Skin epidermis (tissue), 12 donors: ENCODE measurements at regions not wholly inside any gene's neighbourhood (a gene's known extent, or its start where the extent isn't known, plus 50 kb on each side); places are given as distances from the start of the nearest gene placed in this dataset.
A peak's percentile ranks its signal among the peaks of the same experiment; 100 is the strongest.

Source experiments
- H3K27ac ChIP-seq, 21 experiments: fragments of 200-600 bp; sonication (generic) in 11 of 21; one replicate each; pipeline ENCODE4 v1.5.0; 2020; ENCODE audit warnings: mild to moderate bottlenecking in 3 of 21, inconsistent platforms in 2 of 21, moderate library complexity in 2 of 21
- H3K4me3 ChIP-seq, 7 experiments: fragments of 200-600 bp; sonication (generic) in 2 of 7; one replicate each; pipeline ENCODE4 v1.5.0; 2020; ENCODE audit warnings: inconsistent platforms in 2 of 7, mild to moderate bottlenecking in 2 of 7, moderate library complexity in 1 of 7

DNA sequence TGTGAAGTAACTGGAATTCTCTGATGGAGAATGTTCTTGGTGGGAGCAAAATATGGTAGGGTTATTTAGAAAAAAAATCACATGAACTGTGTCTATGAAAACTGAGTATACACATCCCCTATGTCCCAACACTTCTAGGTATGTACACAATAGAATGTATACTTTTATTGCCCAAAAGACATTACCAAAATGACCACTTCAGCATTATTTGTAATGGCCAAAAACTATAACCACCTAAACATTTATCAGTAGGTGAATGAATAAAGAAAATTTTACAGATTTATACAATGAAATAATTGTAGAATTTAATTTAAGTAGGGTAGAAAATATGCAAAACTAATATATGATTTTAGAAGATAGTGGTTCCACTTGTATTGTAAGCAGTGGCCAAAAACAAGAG, 462.8 kb downstream of the KCNJ3 start:
- no peak overlapping the region for H3K4me3 ChIP-seq
- H3K27ac ChIP-seq, result no peak overlapping the region

DNA sequence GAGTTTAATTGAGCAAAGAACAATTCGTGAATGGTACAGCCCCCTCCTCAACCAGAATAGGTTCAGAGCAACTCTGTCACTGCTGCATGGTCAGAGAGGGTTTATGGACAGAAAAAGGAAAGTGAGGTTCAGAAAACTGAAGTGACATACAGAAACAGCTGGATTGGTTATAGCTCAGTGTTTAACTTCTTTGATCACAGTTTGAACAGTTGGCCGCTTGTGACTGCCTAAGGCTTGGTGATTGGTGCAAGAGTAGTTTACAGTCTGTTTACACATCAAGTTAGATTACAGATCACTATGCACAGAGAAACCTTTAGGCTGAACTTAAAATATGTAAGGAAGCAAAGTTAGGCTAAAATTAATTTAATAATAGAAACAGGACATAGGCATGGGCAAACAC, 459.2 kb downstream of the KCNJ3 start:
- H3K27ac ChIP-seq, result peak overlapping the region in 1 of 21 experiments; percentile 44
- no peak overlapping the region for H3K4me3 ChIP-seq

DNA sequence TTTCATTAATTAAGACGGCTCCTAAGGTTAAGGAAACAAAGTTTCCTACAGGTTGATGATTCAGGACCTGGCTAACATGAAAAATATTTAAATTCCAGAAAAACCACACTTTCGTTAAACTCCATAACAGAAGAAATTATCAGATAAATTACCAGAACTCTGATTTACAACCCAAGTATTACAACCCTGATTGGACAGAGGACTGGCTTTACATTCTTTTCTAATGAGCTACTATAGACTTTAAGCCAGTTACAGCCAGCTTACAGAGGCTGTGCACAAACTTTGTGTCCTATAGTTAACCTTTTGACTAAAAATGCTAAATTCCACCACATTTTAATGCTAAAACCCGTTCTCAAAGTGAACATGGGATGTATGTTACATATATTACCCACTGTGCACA, 458.6 kb downstream of the KCNJ3 start:
- peak overlapping the region in 1 of 21 experiments; percentile 44 for H3K27ac ChIP-seq
- H3K4me3 ChIP-seq, result no peak overlapping the region

DNA sequence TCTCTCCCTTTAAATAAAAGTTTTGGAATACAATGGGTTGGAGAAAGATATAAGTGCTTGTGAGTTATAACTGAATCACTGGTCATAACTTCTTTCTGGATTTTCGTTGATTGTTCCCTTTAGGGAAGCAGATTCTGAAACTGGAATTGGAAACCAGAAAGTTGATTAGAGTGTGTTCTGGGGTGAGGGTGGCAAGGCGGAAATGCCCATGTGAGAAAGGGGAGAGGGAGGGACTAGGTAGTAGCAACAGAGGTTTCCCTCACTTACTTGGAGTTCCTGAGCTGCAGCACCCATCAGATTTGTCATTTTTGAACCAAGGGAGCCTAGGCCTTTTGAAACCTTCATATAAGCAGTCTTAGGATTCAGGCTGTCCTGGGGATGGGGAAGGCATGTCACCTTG, 453.4 kb downstream of the KCNJ3 start:
- peak overlapping the region in 1 of 21 experiments; percentile 58 for H3K27ac ChIP-seq
- no peak overlapping the region for H3K4me3 ChIP-seq

DNA sequence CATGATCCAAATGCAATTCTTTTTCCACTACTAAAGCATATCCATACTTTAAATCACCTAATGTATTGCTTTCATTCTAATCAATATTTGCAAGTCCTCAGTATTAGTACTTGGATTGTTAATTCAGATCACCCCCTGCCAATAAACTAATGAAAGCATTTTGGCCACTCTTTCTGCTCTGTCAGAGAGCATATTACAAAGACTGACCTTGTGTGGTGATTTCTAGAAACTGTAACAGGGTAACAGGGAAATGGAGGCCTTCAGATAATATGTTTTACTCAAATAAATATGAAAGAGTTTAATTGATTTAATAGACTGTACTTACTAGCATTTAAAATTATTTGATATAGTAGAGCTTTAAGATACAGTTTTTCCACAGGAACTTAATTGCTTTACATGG, 453.0 kb downstream of the KCNJ3 start:
- Histone ChIP-seq H3K27ac (peak overlapping the region in 1 of 21 experiments; percentile 58), H3K4me3 (no peak overlapping the region)

DNA sequence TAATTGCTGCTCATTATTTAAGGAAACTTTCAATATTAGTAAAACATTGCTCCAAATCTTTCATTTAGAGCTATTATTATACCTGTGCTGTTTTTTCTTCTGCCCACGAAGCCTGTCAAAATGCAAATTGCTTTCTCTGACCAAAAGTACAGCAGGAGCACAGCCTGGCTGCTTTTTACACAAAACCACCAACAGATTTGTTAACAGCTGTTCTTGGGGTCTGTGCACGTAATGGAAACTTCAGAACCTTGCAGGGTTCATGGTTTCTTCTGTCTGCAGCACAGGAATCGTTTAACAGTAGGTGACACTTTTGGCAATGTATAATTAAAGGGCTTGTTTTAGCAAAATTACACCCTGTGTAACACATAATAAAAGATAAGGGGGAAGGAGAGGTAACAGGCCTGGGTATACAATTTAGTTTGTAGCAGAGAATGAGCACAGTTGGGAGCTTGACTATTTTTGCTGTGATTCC, 447.3 kb downstream of the KCNJ3 start:
- Histone ChIP-seq H3K27ac (peak overlapping the region in 1 of 21 experiments; percentile 74), H3K4me3 (no peak overlapping the region)

DNA sequence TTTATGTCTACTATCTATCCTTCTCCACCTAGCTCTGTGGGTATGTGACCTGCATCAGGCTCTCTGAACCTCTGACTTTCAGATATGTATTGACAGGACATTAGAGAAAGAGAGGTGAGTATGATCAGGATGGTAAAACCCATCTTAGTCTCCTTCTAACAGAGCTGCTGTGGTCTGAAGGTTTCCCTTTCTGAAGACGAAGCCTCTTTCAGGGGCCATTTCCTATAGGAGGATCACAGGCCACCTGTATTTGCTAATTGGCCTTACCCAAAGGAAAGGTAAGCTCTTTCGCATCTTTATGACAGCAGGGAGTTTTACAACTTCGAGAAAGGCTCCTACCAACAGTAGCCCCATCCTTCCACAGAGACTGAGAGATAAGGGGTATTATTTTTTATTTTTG, 442.9 kb downstream of the KCNJ3 start:
- no peak overlapping the region for H3K4me3 ChIP-seq

DNA sequence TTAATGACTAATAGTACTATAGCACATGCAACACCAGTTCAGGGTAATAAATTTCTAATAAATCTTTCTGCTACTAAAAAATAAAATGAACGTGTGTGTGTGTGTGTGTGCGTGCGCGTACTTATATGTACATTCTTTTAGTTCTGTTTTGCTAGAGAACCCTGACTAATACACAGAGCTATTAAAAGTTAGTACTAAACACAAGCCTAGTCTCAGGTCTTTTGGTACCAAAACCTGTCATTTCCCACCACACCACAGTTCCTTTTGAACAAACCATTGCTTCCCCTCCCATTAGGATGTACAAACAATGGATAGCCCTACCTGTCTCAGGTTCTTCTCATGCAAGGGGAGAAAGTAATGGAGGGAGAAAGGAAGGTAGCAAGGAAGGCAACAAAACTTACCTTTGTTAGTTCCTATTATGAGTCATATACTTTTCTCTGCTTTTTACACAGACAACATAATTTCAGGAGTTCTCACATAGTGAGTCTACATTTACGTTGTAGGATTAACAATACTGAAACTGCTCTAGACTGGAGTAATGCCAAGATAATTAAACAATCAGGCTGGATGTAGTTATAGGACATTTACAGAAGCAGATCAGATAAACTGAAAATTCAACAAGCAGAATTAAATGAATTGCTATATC, 427.2 kb downstream of the KCNJ3 start:
- Histone ChIP-seq H3K27ac (no peak overlapping the region), H3K4me3 (no peak overlapping the region)

More for the DNA sequence above, 442.9 kb downstream of the KCNJ3 start:
- no peak overlapping the region for H3K27ac ChIP-seq

DNA sequence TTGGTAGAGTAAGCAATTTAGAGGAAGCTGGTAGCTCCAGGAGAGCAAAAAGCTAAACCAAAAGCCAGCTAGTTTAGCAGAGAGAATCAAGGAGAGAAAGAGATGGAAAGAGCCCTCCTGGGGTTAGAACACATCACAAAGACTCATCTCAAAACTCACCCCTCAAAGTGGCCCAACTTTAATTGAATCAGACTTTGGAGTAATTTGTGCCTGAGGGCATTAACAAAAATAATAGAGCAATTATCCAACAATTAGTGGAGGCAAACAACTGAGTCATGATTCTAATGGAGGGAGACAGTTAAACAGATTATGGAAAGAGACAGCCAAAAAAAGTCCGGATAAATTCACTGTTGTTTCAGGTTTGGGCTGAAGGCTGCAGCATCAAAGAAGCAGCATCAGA, 417.4 kb downstream of the KCNJ3 start:
- no peak overlapping the region for H3K27ac ChIP-seq
- H3K4me3 ChIP-seq, result no peak overlapping the region

DNA sequence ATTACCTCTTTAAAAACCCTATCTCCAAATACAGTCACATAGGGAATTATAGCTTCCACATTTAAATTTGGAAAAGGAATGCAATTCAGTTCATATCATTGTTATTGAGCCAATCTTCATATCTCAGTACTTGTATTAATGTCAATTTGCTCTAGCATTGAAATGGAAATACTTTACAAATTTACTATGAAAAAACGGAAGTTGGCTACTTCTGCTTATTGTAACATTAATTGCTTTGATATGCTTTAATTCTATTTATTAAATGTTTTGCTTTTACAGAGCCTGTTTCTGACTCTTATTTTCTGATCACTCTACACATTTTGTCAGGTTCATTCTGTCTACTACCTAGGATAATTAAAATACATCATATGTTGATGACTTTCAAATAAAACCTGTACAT, 412.6 kb downstream of the KCNJ3 start:
- Histone ChIP-seq H3K4me3 (no peak overlapping the region), H3K27ac (no peak overlapping the region)

DNA sequence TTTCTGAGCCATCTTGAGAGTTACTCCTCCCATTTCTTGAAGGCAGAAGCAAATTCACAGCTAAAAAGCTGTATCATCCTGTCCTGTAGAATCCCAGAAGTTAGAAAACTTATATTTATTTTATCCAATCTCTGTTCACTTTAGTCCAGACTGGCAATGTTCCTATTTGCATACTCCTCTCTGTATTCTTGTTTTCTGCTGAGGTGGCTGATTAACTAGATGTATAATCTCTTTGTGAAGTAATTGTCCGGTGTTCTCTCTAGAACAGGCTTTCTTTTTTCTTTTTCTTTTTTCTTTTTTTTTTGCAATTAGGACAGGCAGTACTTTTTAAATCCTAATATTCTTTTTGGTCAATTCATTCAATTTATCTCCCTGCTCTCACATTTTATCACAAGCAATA, 411.0 kb downstream of the KCNJ3 start:
- Histone ChIP-seq H3K4me3 (no peak overlapping the region), H3K27ac (no peak overlapping the region)

DNA sequence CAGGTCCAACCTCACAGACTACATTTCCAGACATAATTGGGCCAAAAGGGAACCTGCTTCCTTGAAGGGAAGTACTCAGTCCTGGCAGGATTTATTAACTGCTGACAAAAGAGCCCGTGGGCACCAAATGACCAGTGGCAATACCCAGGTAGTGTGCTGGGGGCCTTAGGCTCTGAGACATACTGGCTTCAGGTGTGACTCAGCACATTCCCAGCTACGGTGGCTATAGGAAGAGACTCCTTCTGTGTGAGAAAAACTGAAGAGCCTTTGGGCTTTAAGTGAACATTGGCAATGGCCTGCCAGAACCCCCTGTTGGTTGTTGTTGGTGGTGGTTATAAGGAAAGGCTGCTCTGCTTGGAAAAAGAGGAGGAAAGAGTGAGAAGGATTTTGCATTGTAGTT, 401.8 kb downstream of the KCNJ3 start:
- Histone ChIP-seq H3K4me3 (no peak overlapping the region), H3K27ac (no peak overlapping the region)

DNA sequence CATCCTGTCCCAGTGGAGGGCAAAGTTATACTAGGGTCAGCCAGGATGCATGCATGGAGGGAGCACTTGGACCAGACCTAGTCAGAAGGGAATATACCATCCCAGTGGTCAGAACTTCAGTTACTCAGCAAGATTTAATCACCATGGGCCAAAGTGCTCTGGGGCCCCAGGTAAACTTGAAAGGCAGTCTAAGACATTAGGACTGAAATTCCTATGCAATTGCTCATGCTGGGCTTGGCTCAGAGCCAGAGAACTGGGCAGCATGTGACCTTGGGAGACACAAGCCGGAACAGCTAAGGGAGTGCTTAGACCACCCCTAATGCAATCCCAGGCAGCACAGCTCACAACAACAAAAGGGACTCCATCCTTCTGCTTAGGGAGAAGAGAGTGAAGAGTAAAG, 401.3 kb downstream of the KCNJ3 start:
- no peak overlapping the region for H3K4me3 ChIP-seq
- no peak overlapping the region for H3K27ac ChIP-seq

DNA sequence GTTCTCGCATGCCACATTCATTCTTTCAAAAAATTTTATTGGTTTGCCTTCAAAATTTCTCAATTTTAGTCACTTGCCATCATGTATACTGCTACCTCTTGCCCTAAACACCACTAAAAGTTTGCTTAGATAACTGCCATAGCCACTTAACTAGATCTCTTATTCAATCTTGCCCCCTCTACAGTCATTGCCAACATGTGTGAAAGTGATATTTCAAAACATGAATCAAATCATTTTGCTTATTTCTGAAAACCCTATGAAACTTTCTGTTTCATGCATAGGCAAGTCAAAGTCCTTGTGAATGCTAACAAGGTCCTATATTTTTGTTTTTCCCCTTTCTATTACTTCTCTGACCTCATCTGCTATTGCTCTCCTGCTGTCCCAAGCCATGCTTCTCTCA, 397.1 kb downstream of the KCNJ3 start:
- H3K27ac ChIP-seq, result no peak overlapping the region

DNA sequence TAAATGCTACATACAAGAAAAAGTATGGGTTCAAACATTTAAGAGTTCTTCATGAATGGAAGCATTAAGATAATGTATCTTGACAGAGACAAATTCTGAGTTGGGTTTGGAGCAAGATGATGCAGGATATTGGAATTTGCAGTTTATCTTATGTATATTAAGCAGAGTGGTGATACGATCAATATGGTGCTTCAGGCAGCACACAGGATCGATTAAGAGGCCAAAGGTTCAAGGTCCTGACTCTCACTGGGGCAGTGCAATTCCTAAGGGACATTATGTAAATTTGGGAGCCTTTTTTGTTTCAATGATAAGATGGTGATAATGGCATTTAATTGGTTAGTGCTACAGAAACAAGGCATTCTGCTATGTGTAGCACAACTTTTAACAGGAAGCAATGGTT, 381.9 kb downstream of the KCNJ3 start:
- Histone ChIP-seq H3K4me3 (no peak overlapping the region), H3K27ac (no peak overlapping the region)

More for the DNA sequence above, 397.1 kb downstream of the KCNJ3 start:
- no peak overlapping the region for H3K4me3 ChIP-seq

DNA sequence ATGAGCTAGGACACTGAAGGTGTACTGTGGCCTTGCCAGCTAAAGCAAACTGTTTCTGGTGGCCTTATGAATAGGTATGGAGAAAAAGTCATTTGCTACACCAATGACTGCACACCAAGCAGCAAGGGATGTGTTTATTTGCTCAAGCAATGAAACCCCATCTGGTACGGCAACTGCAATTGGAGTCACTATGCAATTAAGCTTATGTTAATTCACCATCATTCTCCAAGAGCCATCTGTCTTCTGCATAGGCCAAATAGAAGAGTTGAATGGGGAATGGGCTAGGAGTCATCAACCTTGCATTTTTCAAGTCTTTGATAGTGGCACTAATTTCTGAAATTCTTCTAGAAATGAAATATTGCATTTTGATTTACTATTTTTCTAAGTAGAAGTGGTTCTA, 372.0 kb downstream of the KCNJ3 start:
- Histone ChIP-seq H3K4me3 (no peak overlapping the region), H3K27ac (no peak overlapping the region)

DNA sequence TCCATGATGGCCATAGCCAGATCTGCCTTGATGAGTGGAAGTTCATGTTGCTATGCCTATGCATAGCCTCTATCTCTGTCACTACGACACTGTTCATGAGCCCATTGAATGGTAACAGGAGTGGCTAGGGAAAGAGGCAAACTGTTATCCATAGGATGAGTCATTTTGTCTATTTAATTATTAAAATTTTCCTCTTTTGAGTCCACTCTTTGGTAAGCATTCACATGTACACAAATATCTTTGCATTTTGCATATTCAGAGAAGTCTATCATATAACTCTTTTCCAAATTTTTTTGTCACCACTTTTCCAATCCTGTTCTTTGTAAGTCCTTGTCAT, 364.4 kb downstream of the KCNJ3 start:
- no peak overlapping the region for H3K4me3 ChIP-seq

DNA sequence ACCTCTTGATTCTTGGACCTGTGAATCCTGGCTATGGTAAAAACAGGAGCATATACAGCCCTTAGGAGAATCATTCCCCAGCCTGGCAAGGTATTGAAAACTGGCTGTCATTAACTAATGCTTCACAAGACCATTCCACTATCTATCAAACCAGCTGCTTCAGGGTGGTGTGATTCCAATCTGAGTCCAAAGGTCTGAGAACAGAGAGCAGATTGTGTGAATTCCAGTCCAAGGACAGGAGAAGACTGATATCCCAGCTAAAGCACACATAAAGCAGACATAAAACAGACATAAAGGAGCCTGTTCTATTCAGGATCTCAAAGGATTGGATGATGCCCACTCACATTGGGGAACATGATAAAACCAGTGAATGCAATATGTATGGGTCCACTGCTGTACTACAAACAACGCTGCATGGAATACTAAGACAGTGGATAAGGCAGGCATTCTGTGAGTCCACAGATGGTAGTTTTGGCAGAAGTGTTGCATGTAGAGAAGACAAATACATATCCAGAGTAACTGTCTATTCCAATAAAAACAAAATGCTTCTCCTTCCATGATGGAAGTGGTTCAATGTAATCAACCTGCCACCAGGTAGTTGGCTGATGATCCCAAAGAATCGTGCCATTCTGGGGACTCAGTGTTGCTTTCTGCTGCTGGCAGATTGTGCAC, 363.9 kb downstream of the KCNJ3 start:
- no peak overlapping the region for H3K27ac ChIP-seq
- no peak overlapping the region for H3K4me3 ChIP-seq

More for the DNA sequence above, 364.4 kb downstream of the KCNJ3 start:
- no peak overlapping the region for H3K27ac ChIP-seq

DNA sequence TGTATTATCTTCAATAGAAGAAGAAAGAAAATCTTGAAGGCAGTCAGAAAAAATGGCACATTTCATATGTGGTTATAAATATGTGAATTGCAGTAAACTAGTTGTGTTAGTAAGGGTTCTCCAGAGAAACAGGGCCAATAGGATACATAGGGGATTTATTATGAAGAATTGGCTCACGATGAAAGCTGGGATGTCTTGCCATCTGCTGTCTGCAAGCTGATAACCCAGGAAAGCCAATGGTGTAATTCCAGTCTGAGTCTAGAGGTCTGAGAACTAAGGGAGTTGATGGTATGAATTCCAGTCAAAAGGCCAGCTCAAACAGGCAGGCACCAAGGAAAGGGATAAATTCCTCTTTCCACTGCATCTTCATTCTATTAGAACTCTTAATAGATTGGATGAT, 362.4 kb downstream of the KCNJ3 start:
- Histone ChIP-seq H3K27ac (no peak overlapping the region), H3K4me3 (no peak overlapping the region)

DNA sequence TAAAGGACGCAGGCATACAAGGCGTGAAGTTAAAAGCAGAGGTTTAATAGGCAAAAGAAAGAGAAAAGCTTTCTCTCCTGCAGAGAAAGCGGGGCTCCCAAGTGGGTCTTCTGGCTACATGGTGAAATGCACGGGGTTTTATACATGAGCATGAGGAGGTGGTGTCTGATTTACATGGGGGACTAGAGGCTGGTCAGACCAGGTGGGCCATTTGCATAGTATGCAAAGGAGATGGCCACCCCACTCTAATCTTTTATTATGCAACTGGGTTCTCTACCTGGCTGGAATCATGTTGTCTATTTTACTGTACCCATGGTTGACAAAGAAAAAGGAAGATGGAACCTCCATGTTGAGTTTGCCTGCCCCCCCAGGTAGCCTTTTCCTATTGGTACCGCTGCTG, 356.2 kb downstream of the KCNJ3 start:
- Histone ChIP-seq H3K27ac (no peak overlapping the region), H3K4me3 (no peak overlapping the region)

DNA sequence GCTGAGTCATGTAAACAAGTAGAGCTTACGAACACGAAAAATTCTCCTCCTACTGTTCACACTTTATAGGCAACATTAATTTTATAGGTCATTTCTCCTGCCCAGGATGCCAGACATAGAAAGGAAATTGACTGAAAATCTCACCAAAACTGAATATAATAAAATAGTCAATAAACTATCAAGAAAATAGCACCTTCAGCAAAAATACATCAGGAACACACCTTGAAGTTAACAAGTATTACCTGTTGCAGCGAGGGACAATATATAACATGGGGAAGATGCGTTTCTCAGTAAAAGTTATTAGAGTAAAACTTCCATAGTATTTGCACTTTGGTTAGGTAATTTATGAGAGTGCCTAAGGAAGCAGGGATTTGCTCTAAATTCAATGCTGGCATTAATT, 344.6 kb downstream of the KCNJ3 start:
- Histone ChIP-seq H3K4me3 (no peak overlapping the region), H3K27ac (no peak overlapping the region)

DNA sequence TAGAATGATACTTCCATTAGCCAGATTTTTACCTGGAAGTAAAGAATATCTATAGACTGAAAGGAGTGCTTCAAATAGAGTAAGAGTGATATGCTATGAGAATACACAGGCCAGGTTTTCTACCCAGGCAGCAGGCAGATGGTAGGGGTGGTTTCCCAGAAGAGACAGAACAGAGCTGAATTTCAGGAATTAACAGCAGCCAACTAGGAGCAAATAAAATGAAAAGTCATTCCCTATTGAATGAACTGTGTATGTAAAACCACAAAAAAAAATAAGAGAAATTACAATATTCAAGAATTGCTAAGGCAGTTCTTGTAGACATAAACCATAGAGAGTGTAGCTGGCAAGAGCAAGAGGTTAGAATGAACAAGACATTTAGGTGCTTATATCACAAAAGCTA, 336.8 kb downstream of the KCNJ3 start:
- Histone ChIP-seq H3K4me3 (no peak overlapping the region), H3K27ac (no peak overlapping the region)
